ENCODE measurements at regions not wholly inside any gene's neighbourhood (a gene's known extent, or its start where the extent isn't known, plus 50 kb on each side); places are given as distances from the start of the nearest gene placed in this dataset.

DNA sequence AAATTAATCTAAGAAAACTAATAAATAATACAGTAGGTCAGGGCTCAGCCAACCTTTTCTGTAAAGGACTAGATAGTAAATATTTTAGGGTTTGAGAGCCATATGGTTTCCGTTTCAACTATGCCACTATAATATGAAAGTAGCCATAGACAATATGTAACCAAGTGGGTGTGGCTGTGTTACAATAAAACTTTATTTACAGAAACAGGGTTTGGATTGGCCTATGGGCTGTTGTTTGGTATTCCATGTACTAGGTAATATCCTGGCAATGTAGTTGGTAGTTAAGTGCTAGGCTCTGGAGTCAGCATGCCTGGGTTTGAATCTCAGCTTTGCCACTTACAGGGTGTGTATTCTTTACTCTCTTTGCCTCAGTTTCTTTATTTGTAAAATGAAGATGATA is 156.5 kb upstream of the RPH3A start:
- H3K4me3 ChIP-seq (replicated peaks; ENCODE audit: low read depth, low read length), result no peak overlapping the region
- DNase-seq (ENCODE audit: low read depth), result no peak
- TF ChIP-seq, protein P1, sequence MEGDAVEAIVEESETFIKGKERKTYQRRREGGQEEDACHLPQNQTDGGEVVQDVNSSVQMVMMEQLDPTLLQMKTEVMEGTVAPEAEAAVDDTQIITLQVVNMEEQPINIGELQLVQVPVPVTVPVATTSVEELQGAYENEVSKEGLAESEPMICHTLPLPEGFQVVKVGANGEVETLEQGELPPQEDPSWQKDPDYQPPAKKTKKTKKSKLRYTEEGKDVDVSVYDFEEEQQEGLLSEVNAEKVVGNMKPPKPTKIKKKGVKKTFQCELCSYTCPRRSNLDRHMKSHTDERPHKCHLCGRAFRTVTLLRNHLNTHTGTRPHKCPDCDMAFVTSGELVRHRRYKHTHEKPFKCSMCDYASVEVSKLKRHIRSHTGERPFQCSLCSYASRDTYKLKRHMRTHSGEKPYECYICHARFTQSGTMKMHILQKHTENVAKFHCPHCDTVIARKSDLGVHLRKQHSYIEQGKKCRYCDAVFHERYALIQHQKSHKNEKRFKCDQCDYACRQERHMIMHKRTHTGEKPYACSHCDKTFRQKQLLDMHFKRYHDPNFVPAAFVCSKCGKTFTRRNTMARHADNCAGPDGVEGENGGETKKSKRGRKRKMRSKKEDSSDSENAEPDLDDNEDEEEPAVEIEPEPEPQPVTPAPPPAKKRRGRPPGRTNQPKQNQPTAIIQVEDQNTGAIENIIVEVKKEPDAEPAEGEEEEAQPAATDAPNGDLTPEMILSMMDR (IDR thresholded peaks at IDR 0.05; ENCODE audit: low read length, missing control alignments), result no peak

DNA sequence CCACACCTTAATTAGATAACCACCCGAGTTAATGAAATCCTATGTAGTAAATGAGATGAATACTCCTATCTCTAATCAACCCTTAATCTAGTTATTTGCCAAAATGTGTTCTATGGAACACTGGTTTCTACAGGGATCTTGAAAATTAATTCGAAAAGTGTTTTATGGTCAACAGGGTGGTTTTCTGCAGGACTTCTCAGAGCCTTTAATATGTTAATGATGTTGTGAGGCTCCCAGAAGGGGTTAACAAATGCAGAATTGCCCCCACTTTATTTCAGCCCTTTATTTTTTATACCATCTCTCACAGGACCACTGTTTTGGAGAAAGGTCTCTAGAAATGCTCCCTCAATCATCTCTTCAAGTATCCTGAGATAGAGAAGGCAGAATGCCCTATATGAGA is 153.1 kb upstream of the RPH3A start:
- TF ChIP-seq, protein P1 (IDR thresholded peaks at IDR 0.05; ENCODE audit: low read length, missing control alignments), result no peak
- no peak overlapping the region for H3K4me3 ChIP-seq (replicated peaks; ENCODE audit: low read depth, low read length)
- no peak for DNase-seq (ENCODE audit: low read depth)

DNA sequence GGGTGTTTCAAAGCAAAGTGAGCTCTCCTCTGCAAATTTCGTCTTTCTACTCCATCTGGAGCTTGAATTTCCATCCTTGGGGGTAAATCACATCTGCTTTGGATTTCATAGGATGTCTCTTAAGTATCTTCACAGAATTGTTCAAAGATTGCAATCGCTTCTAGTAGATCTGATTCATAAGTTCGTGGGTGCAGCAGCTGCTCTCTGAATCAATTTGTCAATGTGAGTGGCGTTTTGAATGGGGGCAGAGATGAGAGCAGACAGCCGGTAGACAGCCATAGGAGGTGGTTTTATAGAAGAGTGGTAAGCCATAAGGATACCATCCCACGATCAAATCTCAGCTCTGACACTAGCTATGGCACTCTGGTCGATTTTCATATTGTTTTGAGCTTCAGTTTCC is 146.0 kb upstream of the RPH3A start:
- H3K4me3 ChIP-seq (replicated peaks; ENCODE audit: low read depth, low read length), result no peak overlapping the region
- TF ChIP-seq, protein P1 (IDR thresholded peaks at IDR 0.05; ENCODE audit: low read length, missing control alignments), result no peak
- DNase-seq (ENCODE audit: low read depth), result no peak

DNA sequence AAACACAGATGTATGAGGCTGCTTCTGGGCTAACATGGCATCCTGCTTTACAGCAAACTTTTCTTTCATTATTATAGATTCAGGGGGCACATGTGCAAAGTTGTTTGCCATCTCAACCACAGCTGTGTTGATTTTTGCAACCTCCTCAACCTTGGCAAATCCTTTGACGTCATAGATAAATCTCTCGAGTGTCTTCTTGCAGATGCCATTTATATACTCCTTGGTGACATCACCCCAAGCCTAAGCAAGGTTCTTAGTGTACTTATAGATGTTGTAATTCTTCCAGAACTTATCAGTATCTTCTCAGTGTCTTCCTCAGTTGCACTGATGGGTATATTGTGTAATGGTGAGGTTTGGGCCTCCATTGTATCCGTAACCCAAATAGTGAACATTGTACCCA is 135.4 kb upstream of the RPH3A start:
- H3K4me3 ChIP-seq (replicated peaks; ENCODE audit: low read depth, low read length), result no peak overlapping the region
- TF ChIP-seq, protein P1 (IDR thresholded peaks at IDR 0.05; ENCODE audit: low read length, missing control alignments), result no peak
- DNase-seq (ENCODE audit: low read depth), result no peak

DNA sequence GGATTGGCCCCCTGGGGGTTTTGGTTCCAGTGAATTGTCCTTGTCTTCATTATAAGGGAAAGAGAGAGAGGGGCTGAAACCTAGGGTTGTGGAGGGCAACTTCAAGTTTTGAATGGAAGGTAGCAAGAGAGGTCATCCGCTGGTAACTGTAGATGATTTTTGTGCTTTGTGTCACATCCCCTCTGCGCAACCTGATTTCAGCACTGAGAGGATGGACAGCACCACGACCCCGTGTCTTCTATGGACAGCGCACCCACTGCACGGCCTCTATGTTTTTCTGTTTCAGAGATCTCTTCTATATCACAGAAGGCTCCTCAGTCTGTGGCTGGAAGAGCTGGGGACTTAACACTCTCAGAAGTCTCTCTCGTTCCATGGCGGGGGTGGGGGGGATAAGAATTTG is 127.0 kb upstream of the RPH3A start:
- peak; percentile 13 for DNase-seq (ENCODE audit: low read depth)
- TF ChIP-seq, protein P1 (IDR thresholded peaks at IDR 0.05; ENCODE audit: low read length, missing control alignments), result no peak
- no peak overlapping the region for H3K4me3 ChIP-seq (replicated peaks; ENCODE audit: low read depth, low read length)

DNA sequence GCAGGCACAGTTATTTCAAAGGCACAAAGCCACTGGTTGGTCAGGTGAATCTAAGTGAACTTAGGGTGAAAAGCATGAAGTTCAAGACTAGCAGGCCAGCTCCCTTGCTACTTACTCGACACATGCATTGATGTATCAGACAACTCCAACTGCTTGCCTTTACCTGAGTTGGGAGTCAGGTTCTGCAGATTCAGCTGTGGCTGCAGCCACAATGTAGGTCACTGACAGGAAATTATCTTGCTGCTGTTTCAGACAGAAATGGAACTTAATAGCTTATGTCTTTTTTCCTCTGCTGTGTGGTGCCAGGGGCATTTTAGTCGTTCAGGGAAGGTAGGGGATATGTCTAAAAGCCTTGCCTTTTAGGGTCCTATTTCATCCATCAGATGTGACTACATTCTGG is 125.6 kb upstream of the RPH3A start:
- H3K4me3 ChIP-seq (replicated peaks; ENCODE audit: low read depth, low read length), result no peak overlapping the region
- TF ChIP-seq, protein P1 (IDR thresholded peaks at IDR 0.05; ENCODE audit: low read length, missing control alignments), result no peak
- DNase-seq (ENCODE audit: low read depth), result no peak

DNA sequence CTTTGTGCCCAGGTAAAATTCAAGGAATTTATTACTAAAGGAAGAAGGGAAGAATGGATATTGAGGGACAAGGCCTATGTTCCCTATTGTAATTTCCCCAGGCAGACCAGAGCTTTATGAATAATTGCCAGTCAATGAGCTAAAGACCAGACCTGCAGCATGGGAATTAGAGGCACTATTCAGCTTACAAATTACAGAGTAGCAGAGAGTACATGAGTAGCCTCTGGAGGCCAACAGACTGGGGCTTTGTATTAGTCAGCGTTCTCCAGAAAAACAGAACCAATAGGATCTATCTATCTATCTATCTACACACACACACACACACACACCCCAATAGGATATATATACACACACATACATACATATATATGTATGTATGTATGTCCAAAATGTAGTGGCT is 120.0 kb upstream of the RPH3A start:
- TF ChIP-seq, protein P1 (IDR thresholded peaks at IDR 0.05; ENCODE audit: low read length, missing control alignments), result no peak
- no peak overlapping the region for H3K4me3 ChIP-seq (replicated peaks; ENCODE audit: low read depth, low read length)
- no peak for DNase-seq (ENCODE audit: low read depth)

Data from fibroblast of pulmonary artery (primary cell).